Panc1 (cell line): ENCODE measurements at regions not wholly inside any gene's neighbourhood (a gene's known extent, or its start where the extent isn't known, plus 50 kb on each side); places are given as distances from the start of the nearest gene placed in this dataset.

Source experiments
- ATAC-seq: fragments of 200-7000 bp; cut with Tn5 transposase; 2 replicates; pipeline ENCODE4 v1.9.1; 2020; ENCODE audit warnings: mild to moderate bottlenecking, moderate library complexity
- BruUV-seq: library from RNA; stranded (reverse); fragments of 400-500 nt; replicated peaks from 2 replicates; lab custom pipeline; 2021; lab: Mats Ljungman, UMichigan
- CTCF ChIA-PET: fragments of 300-600 bp; sonication (Branson Sonifier 250); formaldehyde crosslinking; loops from one replicate; lab custom pipeline; 2022; ENCODE audit warnings: antibody characterized with exemption; lab: Charles Lee
- POLR2A ChIA-PET: fragments of 300-600 bp; sonication (Branson Sonifier 250); formaldehyde crosslinking; loops from one replicate; lab custom pipeline; 2022; ENCODE audit warnings: antibody characterized with exemption; lab: Charles Lee
- DNase-seq: peaks from one replicate; pipeline ENCODE4 v3.0.0-alpha.2; 2010; ENCODE audit warnings: low read depth, low spot score
- H3K27ac ChIP-seq: 2 replicates; pipeline ENCODE4 v1.5.1; 2011; ENCODE audit warnings: mild to moderate bottlenecking, low read length, inconsistent platforms
- H3K27me3 ChIP-seq: fragments of 200-500 bp; sonication (Bioruptor generic); 2 replicates; pipeline ENCODE4 v1.6.0; 2014; ENCODE audit warnings: low read length, inconsistent platforms; ENCODE audit not compliant: control insufficient read depth, insufficient read depth
- H3K36me3 ChIP-seq: fragments of 200-500 bp; sonication (Bioruptor generic); 2 replicates; pipeline ENCODE4 v1.5.1; 2014; ENCODE audit warnings: inconsistent platforms, mild to moderate bottlenecking, low read length, moderate library complexity; ENCODE audit not compliant: control insufficient read depth, insufficient read depth
- H3K4me1 ChIP-seq: 2 replicates; pipeline ENCODE4 v1.5.1; 2011; ENCODE audit warnings: inconsistent platforms, mild to moderate bottlenecking, low read length, moderate library complexity; ENCODE audit not compliant: control insufficient read depth, insufficient read depth
- H3K4me3 ChIP-seq, 2 experiments: 2 replicates each; pipeline ENCODE4 v1.5.1; 2011 to 2012; ENCODE audit warnings: low read depth in 2 of 2, low read length in 2 of 2, mild to moderate bottlenecking in 2 of 2, inconsistent platforms in 1 of 2, moderate library complexity in 1 of 2
- H3K9me3 ChIP-seq: fragments of 200-500 bp; sonication (Bioruptor generic); 2 replicates; pipeline ENCODE4 v1.5.1; 2014; ENCODE audit warnings: low read depth, mild to moderate bottlenecking, inconsistent platforms, low read length, moderate library complexity; ENCODE audit not compliant: control insufficient read depth, insufficient read depth
- CTCF ChIP-seq: fragments of 450-650 bp; IDR thresholded peaks from 2 replicates; pipeline ENCODE4 v1.5.1; 2017; ENCODE audit warnings: mild to moderate bottlenecking
- POLR2AphosphoS5 ChIP-seq: IDR thresholded peaks from 2 replicates; pipeline ENCODE4 v1.6.1; 2012; ENCODE audit warnings: mild to moderate bottlenecking, low read depth, low read length, moderate library complexity
- SIN3A ChIP-seq: IDR thresholded peaks from 2 replicates; pipeline ENCODE4 v1.6.1; 2012; ENCODE audit warnings: low read depth, mild to moderate bottlenecking, low read length, moderate library complexity, borderline replicate concordance; ENCODE audit not compliant: insufficient read depth
- TCF7L2 ChIP-seq: IDR thresholded peaks from 2 replicates; pipeline ENCODE4 v1.6.1; 2011; ENCODE audit warnings: mild to moderate bottlenecking, low read depth, low read length, inconsistent platforms
- in situ Hi-C: cut with HindIII; loops from 2 replicates; pipeline ENCODE4 v1.10.0; 2016; ENCODE audit warnings: low sequenced_read_pairs, low pct_unique_long_range_greater_than_20kb
- intact Hi-C: fragments of 100-400 bp; cut with micrococcal nuclease; formaldehyde crosslinking; loops from one replicate; pipeline ENCODE4 v1.10.0; 2022; ENCODE audit not compliant: unreplicated experiment
- TF ChIP-seq, protein P1 (sequence below), 2 experiments: IDR thresholded peaks; 2 replicates each; pipeline ENCODE4 v1.6.1; 2011 to 2012; ENCODE audit warnings: low read depth in 2 of 2, control low read depth in 1 of 2, low read length in 1 of 2, mild to moderate bottlenecking in 1 of 2, moderate library complexity in 1 of 2; ENCODE audit not compliant: insufficient read depth in 1 of 2

- no TSS peak for BruUV-seq
- Histone ChIP-seq H3K4me3 (no peak overlapping the region), H3K27me3 (no peaks in the 10 kb centered on the region), H3K27ac (no peak overlapping the region), H3K36me3 (no peaks in the 10 kb centered on the region), H3K4me1 (no peaks in the 10 kb centered on the region; the same call in 1 of the 2 replicates), H3K9me3 (no peaks in the 10 kb centered on the region)
- TF ChIP-seq SIN3A (no peak), CTCF (no peak), POLR2AphosphoS5 (no peak), TCF7L2 (no peak)
- TF ChIP-seq, protein P1, sequence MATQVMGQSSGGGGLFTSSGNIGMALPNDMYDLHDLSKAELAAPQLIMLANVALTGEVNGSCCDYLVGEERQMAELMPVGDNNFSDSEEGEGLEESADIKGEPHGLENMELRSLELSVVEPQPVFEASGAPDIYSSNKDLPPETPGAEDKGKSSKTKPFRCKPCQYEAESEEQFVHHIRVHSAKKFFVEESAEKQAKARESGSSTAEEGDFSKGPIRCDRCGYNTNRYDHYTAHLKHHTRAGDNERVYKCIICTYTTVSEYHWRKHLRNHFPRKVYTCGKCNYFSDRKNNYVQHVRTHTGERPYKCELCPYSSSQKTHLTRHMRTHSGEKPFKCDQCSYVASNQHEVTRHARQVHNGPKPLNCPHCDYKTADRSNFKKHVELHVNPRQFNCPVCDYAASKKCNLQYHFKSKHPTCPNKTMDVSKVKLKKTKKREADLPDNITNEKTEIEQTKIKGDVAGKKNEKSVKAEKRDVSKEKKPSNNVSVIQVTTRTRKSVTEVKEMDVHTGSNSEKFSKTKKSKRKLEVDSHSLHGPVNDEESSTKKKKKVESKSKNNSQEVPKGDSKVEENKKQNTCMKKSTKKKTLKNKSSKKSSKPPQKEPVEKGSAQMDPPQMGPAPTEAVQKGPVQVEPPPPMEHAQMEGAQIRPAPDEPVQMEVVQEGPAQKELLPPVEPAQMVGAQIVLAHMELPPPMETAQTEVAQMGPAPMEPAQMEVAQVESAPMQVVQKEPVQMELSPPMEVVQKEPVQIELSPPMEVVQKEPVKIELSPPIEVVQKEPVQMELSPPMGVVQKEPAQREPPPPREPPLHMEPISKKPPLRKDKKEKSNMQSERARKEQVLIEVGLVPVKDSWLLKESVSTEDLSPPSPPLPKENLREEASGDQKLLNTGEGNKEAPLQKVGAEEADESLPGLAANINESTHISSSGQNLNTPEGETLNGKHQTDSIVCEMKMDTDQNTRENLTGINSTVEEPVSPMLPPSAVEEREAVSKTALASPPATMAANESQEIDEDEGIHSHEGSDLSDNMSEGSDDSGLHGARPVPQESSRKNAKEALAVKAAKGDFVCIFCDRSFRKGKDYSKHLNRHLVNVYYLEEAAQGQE (IDR thresholded peaks at IDR 0.05; ENCODE audit: insufficient read depth in 1 of 2, low read depth in 2 of 2, low read length in 1 of 2): no peak
- ChIA-PET CTCF (no interaction called here), POLR2A (no interaction called here)
- in situ Hi-C loops (no loop called here), intact Hi-C loops (no loop called here)
- DNase-seq (no peak), ATAC-seq (no peak)
These were observed 230.5 kb upstream of the MBL2 start for GRCh38 chr10:53003094-53003493.

GRCh38 chr10:52999681-53000080, 227.1 kb upstream of the MBL2 start:
- Histone ChIP-seq H3K4me1 (no peaks in the 10 kb centered on the region), H3K4me3 (no peak overlapping the region), H3K27ac (no peak overlapping the region), H3K9me3 (no peaks in the 10 kb centered on the region), H3K27me3 (no peaks in the 10 kb centered on the region), H3K36me3 (no peaks in the 10 kb centered on the region)
- intact Hi-C loops: no loop called here
- ChIA-PET CTCF (interaction anchor here (0.7 kb wide), 1 partner anchor 50 kb away, joined by 4 read pairs; no protein-coding TSS in a partner anchor), POLR2A (no interaction called here)
- DNase-seq (no peak), ATAC-seq (no peak)
- BruUV-seq: no TSS peak
- TF ChIP-seq, protein P1 (IDR thresholded peaks at IDR 0.05; ENCODE audit: insufficient read depth in 1 of 2, low read depth in 2 of 2, low read length in 1 of 2): no peak
- in situ Hi-C loops: no loop called here
